ENCODE measurements at regions not wholly inside any gene's neighbourhood (a gene's known extent, or its start where the extent isn't known, plus 50 kb on each side); places are given as distances from the start of the nearest gene placed in this dataset.

DNA sequence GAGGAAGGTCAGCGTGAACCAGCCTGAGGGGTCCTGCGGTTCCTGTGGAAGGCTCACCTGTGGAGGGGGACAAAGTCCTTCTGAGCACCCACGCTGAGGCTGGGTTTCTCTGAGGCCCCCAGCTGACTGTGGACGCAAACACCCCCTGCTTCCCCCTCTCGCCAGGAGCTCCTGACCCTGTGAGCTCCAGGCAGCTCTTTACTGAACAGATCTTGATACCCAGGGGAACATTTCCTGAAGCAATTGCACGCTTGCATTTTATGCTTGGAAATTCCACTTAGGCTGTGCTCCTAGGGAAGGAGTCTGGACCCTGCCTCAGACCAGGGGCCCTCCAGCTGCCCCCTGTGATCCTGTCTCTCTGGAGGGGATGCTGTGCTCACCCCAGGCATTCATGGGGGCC lies 454.2 kb upstream of the B3GAT1 start:
- H3K9me3 ChIP-seq (ENCODE audit: control insufficient read depth in 2 of 3, insufficient read depth in 1 of 3, low read length in 3 of 3), result no peaks in the 10 kb centered on the region
- H3K36me3 ChIP-seq (ENCODE audit: control insufficient read depth in 2 of 3, insufficient read depth in 3 of 3, low read length in 3 of 3), result no peaks in the 10 kb centered on the region
- DNase-seq (no peak), FAIRE-seq (no peak)
- H3K4me1 ChIP-seq (ENCODE audit: control insufficient read depth in 2 of 3, insufficient read depth in 2 of 3, low read depth in 1 of 3, low read length in 3 of 3), result peaks cover 0 to 3% (median 0%) of the 10 kb centered on the region in 3 donors
- intact Hi-C loops (cut with DNase I), result no loop called here
- H3K27ac ChIP-seq (ENCODE audit: low read depth in 2 of 2, low read length in 2 of 2), result no peak overlapping the region
- TF ChIP-seq, protein P1, sequence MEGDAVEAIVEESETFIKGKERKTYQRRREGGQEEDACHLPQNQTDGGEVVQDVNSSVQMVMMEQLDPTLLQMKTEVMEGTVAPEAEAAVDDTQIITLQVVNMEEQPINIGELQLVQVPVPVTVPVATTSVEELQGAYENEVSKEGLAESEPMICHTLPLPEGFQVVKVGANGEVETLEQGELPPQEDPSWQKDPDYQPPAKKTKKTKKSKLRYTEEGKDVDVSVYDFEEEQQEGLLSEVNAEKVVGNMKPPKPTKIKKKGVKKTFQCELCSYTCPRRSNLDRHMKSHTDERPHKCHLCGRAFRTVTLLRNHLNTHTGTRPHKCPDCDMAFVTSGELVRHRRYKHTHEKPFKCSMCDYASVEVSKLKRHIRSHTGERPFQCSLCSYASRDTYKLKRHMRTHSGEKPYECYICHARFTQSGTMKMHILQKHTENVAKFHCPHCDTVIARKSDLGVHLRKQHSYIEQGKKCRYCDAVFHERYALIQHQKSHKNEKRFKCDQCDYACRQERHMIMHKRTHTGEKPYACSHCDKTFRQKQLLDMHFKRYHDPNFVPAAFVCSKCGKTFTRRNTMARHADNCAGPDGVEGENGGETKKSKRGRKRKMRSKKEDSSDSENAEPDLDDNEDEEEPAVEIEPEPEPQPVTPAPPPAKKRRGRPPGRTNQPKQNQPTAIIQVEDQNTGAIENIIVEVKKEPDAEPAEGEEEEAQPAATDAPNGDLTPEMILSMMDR (IDR thresholded peaks at IDR 0.05; ENCODE audit: borderline replicate concordance, extremely low read depth, insufficient read depth), result no peak
- no peak overlapping the region for H3K9ac ChIP-seq (ENCODE audit: low read length in 3 of 3)
- no peak overlapping the region for H3K4me3 ChIP-seq (ENCODE audit: low read length in 3 of 3)
- no peaks in the 10 kb centered on the region for H3K27me3 ChIP-seq (ENCODE audit: control insufficient read depth, insufficient read depth, low read length)

DNA sequence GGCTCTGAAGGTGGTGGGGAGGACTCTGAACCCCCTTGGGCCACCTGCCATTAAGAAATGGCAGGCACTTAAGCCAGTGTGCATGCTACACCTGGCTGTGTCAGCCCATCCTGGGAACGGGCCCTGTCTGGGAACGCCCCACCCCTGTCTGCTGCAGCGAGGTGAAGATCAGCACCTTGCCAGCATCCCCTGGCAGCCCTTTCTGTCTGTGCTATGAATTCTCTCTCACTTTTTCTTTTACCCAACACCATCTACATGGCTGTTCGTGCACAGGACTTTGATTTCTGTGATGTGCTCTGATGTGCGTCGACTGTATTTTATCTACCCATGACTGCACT lies 452.9 kb upstream of the B3GAT1 start:
- intact Hi-C loops (cut with DNase I), result no loop called here
- Histone ChIP-seq H3K27me3 (ENCODE audit: control insufficient read depth, insufficient read depth, low read length) (no peaks in the 10 kb centered on the region), H3K36me3 (ENCODE audit: control insufficient read depth in 2 of 3, insufficient read depth in 3 of 3, low read length in 3 of 3) (no peaks in the 10 kb centered on the region), H3K9me3 (ENCODE audit: control insufficient read depth in 2 of 3, insufficient read depth in 1 of 3, low read length in 3 of 3) (no peaks in the 10 kb centered on the region), H3K4me3 (ENCODE audit: low read length in 3 of 3) (no peak overlapping the region), H3K4me1 (ENCODE audit: control insufficient read depth in 2 of 3, insufficient read depth in 2 of 3, low read depth in 1 of 3, low read length in 3 of 3) (peaks cover 0 to 3% (median 0%) of the 10 kb centered on the region in 3 donors), H3K9ac (ENCODE audit: low read length in 3 of 3) (no peak overlapping the region), H3K27ac (ENCODE audit: low read depth in 2 of 2, low read length in 2 of 2) (no peak overlapping the region)
- TF ChIP-seq, protein P1 (IDR thresholded peaks at IDR 0.05; ENCODE audit: borderline replicate concordance, extremely low read depth, insufficient read depth), result no peak
- FAIRE-seq (no peak), DNase-seq (peak in 1 of 5 donors; percentile 8)

DNA sequence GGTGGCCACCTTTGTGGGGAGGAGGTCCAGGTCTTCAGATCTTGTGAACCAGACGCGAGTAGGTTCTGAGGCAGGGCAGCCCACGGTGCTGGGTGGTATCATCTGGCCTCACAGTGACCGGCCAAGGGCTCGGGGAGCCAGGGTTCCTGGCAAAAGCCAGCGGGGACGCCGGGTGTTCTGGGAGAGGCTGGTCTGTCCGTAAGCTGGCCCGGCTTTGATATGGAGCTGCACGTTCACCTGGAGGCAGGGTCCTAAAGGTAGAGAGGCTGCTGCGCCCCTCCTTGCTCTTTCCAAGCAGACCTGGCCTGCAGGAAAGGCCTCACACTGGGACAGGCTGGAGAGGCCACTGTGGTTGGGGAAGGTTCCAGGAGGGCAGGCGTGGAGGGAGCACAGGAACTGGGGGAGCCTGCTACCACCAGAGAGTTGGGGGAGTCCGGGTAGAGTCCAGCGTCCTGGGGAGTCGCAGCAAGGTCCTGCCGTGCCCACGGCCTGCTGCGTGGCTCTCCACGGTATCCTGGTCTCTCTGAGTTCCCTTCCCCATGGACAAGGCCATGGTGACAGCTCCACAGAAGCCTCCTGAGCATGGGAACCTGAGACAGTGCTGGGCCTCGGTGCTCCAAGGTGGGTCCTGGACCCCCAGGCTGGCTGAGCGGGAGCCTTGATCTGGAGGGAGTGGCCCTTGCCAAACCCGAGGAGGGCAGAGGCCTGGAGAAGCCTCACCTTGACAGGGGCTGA lies 452.4 kb upstream of the B3GAT1 start:
- intact Hi-C loops (cut with DNase I), result no loop called here
- no peak overlapping the region for H3K4me3 ChIP-seq (ENCODE audit: low read length in 3 of 3)
- DNase-seq, result no peak
- no peaks in the 10 kb centered on the region for H3K9me3 ChIP-seq (ENCODE audit: control insufficient read depth in 2 of 3, insufficient read depth in 1 of 3, low read length in 3 of 3)
- FAIRE-seq, result no peak
- TF ChIP-seq, protein P1 (IDR thresholded peaks at IDR 0.05; ENCODE audit: borderline replicate concordance, extremely low read depth, insufficient read depth), result no peak
- no peaks in the 10 kb centered on the region for H3K36me3 ChIP-seq (ENCODE audit: control insufficient read depth in 2 of 3, insufficient read depth in 3 of 3, low read length in 3 of 3)
- no peak overlapping the region for H3K27ac ChIP-seq (ENCODE audit: low read depth in 2 of 2, low read length in 2 of 2)
- H3K9ac ChIP-seq (ENCODE audit: low read length in 3 of 3), result no peak overlapping the region
- H3K27me3 ChIP-seq (ENCODE audit: control insufficient read depth, insufficient read depth, low read length), result no peaks in the 10 kb centered on the region
- peaks cover 0 to 3% (median 0%) of the 10 kb centered on the region in 3 donors for H3K4me1 ChIP-seq (ENCODE audit: control insufficient read depth in 2 of 3, insufficient read depth in 2 of 3, low read depth in 1 of 3, low read length in 3 of 3)

DNA sequence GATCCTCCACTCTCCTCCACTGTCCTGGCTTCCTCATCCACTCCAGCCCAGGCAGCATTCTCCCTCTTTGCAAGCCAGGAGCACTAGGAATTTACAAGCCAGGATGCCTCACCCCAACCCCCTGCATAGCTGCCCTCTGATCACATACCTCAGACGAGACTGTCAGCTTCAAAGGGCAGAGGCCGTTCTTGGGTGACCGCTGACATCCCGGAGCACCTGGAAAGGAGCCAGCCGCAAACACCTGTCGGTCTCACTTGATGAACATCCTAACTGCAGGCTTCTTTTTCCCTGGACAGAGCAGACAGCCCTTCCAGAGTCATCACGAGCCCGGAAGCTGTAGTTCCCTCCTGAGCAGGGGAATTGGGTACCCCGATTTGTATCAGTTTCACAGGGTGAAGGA lies 451.3 kb upstream of the B3GAT1 start:
- no peaks in the 10 kb centered on the region for H3K27me3 ChIP-seq (ENCODE audit: control insufficient read depth, insufficient read depth, low read length)
- no peaks in the 10 kb centered on the region for H3K36me3 ChIP-seq (ENCODE audit: control insufficient read depth in 2 of 3, insufficient read depth in 3 of 3, low read length in 3 of 3)
- H3K4me1 ChIP-seq (ENCODE audit: control insufficient read depth in 2 of 3, insufficient read depth in 2 of 3, low read depth in 1 of 3, low read length in 3 of 3), result peaks cover 0 to 1% (median 0%) of the 10 kb centered on the region in 3 donors
- intact Hi-C loops (cut with DNase I), result no loop called here
- no peak for FAIRE-seq
- no peak overlapping the region for H3K9ac ChIP-seq (ENCODE audit: low read length in 3 of 3)
- no peaks in the 10 kb centered on the region for H3K9me3 ChIP-seq (ENCODE audit: control insufficient read depth in 2 of 3, insufficient read depth in 1 of 3, low read length in 3 of 3)
- H3K4me3 ChIP-seq (ENCODE audit: low read length in 3 of 3), result no peak overlapping the region
- H3K27ac ChIP-seq (ENCODE audit: low read depth in 2 of 2, low read length in 2 of 2), result no peak overlapping the region
- TF ChIP-seq, protein P1 (IDR thresholded peaks at IDR 0.05; ENCODE audit: borderline replicate concordance, extremely low read depth, insufficient read depth), result no peak
- DNase-seq, result peak in 1 of 5 donors; percentile 38
